Renal cortical epithelial cell (primary cell): ENCODE measurements at regions not wholly inside any gene's neighbourhood (a gene's known extent, or its start where the extent isn't known, plus 50 kb on each side); places are given as distances from the start of the nearest gene placed in this dataset.
"Not testable (repeated sequence)": the region's sequence is repeated elsewhere in the genome, so short reads cannot be mapped to it uniquely, and the experiment has no call there.

Experiments
- DNase-seq: peaks from one replicate; pipeline ENCODE4 v3.0.0-alpha.2; 2011; ENCODE audit warnings: low read depth

DNA sequence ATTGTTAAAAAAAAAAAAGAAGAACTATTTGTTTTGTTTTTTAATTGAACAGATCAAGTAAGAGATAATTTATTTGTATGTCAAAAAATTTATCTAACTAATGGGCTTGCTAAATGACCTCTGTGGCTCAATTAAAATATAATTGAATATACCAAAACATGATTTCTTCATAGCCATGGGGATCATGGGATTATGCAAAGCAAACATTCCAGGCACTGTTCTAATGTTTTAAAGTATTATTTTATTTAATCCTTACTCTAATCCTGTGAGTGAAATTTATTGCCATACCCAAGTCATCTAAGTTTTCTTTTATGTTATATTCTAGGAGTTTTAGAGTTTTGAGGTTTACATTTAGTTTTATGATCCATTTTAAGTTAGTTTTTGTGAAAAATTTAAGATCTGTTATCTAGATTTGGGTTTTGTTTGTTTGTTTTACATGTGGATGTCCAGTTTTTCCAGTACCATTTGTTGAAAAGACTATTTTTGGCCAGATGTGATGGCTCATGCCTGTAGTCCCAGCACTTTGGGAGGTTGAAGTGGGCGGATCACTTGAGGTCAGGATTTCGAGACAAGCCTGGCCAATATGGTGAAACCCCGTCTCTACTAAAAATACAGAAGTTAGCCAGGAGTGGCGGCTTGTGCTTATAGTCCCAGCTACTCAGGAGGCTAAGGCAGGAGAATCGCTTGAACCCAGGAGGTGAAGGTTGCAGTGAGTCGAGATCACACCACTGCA lies 52.3 kb upstream of the CNOT10 start:
- no peak for DNase-seq

DNA sequence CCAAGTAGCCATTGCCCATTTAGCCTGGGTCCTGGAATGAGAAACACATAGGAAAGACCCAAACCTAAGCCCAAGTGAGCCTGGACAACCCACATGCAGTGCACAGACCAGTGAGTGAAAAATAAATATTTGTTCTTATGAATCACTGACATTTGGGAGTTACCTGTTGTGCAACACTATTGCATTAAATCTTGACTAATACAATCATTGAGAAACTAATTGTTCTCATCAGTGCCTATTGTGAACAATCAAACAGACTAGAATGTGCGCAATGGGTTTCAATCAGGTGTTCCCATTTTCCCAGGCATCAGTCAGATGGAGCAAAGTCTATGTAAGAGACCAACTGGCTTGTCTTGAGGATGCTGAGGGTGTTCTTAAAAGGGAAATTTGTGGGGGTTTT lies 54.7 kb upstream of the CNOT10 start:
- peak; percentile 83 for DNase-seq

DNA sequence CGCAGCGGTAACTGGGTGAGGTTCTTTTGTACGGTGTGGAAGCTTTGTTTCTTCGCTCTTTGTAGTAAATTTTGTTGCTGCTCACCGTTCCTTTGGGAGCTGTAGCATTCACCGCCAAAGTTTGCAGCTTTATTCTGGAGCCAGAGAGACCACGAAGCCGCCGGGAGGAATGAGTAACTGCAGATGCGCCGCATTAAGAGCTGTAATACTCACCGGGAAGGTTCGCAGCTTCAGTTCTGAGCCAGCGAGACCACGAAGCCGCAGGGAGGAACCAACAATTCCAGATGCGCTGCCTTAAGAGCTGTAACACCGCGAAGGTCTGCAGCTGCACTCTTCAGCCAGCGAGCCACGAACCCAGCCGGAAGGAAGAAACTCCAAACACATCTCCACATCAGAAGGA lies 56.0 kb upstream of the DYNC1LI1 start:
- DNase-seq = no peak

DNA sequence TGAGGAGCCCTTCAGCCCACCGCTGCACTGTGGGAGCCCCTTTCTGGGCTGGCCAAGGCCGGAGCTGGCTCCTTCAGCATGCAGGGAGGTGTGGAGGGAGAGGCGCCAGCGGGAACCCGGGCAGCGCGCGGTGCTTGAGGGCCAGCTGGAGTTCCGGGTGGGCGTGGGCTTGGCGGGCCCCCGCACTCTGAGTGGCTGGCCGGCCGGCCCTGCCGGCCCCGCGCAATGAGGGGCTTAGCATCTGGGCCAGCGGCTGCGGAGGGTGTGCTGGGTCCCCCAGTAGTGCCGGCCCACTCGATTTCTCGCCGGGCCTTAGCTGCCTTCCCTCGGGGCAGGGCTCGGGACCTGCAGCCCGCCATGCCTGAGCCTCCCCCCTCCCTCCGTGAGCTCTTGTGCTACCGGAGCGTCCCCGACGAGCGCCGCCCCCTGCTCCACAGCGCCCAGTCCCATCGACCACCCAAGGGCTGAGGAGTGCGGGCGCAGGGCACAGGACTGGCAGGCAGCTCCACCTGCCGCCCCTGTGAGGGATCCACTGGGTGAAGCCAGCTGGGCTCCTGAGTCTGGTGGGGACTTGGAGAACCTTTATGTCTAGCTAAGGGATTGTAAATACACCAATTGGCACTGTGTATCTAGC lies 55.0 kb upstream of the DYNC1LI1 start:
- not testable (repeated sequence) for DNase-seq

DNA sequence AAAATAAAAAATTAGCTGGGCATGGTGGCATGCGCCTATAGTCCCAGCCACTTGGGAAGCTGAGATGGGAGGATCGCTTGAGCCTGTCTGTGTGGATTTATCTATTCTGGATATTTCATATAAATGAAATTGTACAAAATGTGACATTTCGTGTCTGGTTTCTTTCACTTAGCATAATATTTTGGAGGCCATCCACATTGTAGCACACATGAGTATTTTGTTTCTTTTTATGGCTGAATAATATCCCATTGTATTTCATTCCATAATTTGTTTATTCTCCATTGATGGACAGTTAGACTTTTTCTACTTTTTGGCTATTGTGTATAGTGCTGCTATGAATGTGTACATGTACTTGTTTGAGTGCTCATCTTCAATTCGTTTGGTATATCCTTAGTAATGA lies 52.9 kb upstream of the DYNC1LI1 start:
- DNase-seq = no peak

DNA sequence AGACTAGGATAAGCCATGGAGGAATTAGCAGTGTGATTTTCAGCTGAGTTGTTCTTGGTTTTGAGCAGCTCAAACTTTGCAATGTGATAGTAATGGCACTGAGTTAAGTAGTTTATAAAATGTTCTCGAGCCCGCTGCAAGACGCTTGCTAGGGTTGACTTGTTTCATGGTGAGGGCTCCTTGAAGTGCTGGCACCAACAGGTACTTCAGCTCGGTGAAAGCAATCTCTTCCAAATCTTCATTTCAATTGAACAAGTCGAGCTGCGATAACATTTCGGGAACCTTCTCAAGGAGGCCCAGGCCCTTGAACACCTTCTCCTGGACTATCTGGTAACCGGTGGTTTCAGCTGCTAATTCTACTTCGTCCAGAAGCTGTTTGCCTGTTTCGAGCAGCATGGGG lies 50.8 kb upstream of the DYNC1LI1 start:
- DNase-seq = no peak

DNA sequence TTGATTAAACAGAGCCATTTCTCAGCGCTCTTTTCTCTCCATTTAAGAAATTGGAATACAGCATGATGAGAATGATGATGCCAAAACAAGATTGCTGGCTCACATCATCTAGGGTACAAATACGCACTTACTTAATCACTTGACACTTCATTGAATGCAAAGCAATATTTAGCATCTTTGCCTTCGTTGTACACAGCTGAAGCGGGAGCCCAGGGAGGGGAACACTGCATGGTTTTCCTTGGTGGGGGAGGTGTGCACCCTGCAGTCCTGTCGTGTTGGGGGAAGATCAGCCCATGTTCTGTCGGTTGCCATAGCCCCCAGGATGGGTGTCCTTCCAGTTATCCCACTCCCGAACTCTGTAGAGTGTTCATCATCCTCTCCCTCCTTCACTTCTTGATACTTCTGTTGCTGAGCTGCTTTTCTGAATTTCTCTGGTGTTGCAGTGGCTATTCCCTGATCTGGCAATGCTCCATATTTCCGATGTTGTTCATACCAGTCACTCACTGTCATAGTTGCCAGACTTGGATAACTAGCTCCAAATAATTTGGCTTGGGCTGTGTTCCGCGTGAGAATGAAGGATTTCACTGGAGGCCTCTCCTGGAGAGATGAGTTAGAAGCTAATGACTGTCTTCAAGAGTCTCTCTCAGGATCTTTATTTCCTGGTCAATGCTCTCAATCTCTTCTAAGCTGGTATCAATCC lies 50.1 kb upstream of the DYNC1LI1 start:
- no peak for DNase-seq
